Keratinocyte (primary cell): ENCODE measurements at regions not wholly inside any gene's neighbourhood (a gene's known extent, or its start where the extent isn't known, plus 50 kb on each side); places are given as distances from the start of the nearest gene placed in this dataset.

Experiments used
- DNase-seq: peaks from one replicate; pipeline ENCODE4 v3.0.0-alpha.2; 2011; ENCODE audit warnings: low read depth, missing footprints, low spot score
- FAIRE-seq: peaks from 2 replicates; lab custom pipeline; 2011; peaks lifted over from hg19 to GRCh38; lab: Jason Lieb, UNC
- H2AFZ ChIP-seq: 2 replicates; pipeline ENCODE4 v1.6.0; 2012; ENCODE audit warnings: low read length, control low read depth, inconsistent platforms; ENCODE audit not compliant: control insufficient read depth
- H3K27ac ChIP-seq: 2 replicates; pipeline ENCODE4 v1.5.1; 2011; ENCODE audit warnings: low read length; ENCODE audit not compliant: control insufficient read depth, insufficient read depth
- H3K27me3 ChIP-seq: 3 replicates; pipeline ENCODE4 v1.6.0; 2011; ENCODE audit warnings: low read length; ENCODE audit not compliant: control insufficient read depth, insufficient read depth; ENCODE audit errors: extremely low read depth
- H3K36me3 ChIP-seq, 2 experiments: 2 replicates in 1 of 2; 3 replicates in 1 of 2; pipeline ENCODE4 v1.5.1; 2011; ENCODE audit warnings: low read length in 2 of 2, mild to moderate bottlenecking in 1 of 2; ENCODE audit not compliant: control insufficient read depth in 2 of 2, insufficient read depth in 2 of 2; ENCODE audit errors: extremely low read depth in 1 of 2
- H3K4me1 ChIP-seq: 3 replicates; pipeline ENCODE4 v1.5.1; 2011; ENCODE audit warnings: low read length; ENCODE audit not compliant: control insufficient read depth, insufficient read depth; ENCODE audit errors: extremely low read depth
- H3K4me2 ChIP-seq: 3 replicates; pipeline ENCODE4 v1.6.0; 2011; ENCODE audit warnings: low read depth, low read length; ENCODE audit not compliant: control insufficient read depth, insufficient read depth; ENCODE audit errors: extremely low read depth
- H3K4me3 ChIP-seq, 3 experiments: fragments of 200-600 bp in 1 of 3; sonication (generic) in 1 of 3; 2 replicates in 2 of 3; 3 replicates in 1 of 3; pipeline ENCODE4 v1.5.1; 2011 to 2016; ENCODE audit warnings: low read length in 3 of 3, mild to moderate bottlenecking in 3 of 3, control low read depth in 2 of 3, inconsistent platforms in 1 of 3, low read depth in 1 of 3, mixed read lengths in 1 of 3, mixed run types in 1 of 3, moderate library complexity in 1 of 3; ENCODE audit not compliant: control insufficient read depth in 2 of 3, insufficient read depth in 2 of 3; ENCODE audit errors: extremely low read depth in 1 of 3
- H3K79me2 ChIP-seq: 2 replicates; pipeline ENCODE4 v1.6.0; 2012; ENCODE audit warnings: low read length; ENCODE audit not compliant: control insufficient read depth, insufficient read depth
- H3K9ac ChIP-seq: 3 replicates; pipeline ENCODE4 v1.6.0; 2011; ENCODE audit warnings: low read length; ENCODE audit not compliant: control insufficient read depth, insufficient read depth; ENCODE audit errors: extremely low read depth
- H3K9me1 ChIP-seq: 3 replicates; pipeline ENCODE4 v1.6.0; 2011; ENCODE audit warnings: low read length; ENCODE audit not compliant: control insufficient read depth, insufficient read depth; ENCODE audit errors: extremely low read depth
- H3K9me3 ChIP-seq: 2 replicates; pipeline ENCODE4 v1.5.1; 2012; ENCODE audit warnings: low read depth, low read length; ENCODE audit not compliant: control insufficient read depth
- H4K20me1 ChIP-seq: 3 replicates; pipeline ENCODE4 v1.6.0; 2011; ENCODE audit warnings: low read length; ENCODE audit not compliant: control insufficient read depth, insufficient read depth; ENCODE audit errors: extremely low read depth
- EZH2 ChIP-seq: IDR thresholded peaks from one replicate; pipeline ENCODE4 v1.6.1; 2012; ENCODE audit warnings: inconsistent platforms, mild to moderate bottlenecking, low read length, moderate library complexity
- dilution Hi-C: fragments of 300-500 bp; cut with MboI; formaldehyde crosslinking; loops from one replicate; pipeline ENCODE4 v1.7.0; 2020; ENCODE audit warnings: low sequenced_read_pairs; ENCODE audit not compliant: extremely low pct_ligation_motif_present
- TF ChIP-seq, protein P1 (sequence below), 3 experiments: IDR thresholded peaks in 1 of 3; conservative IDR thresholded peaks in 1 of 3; optimal IDR thresholded peaks in 1 of 3; 2 replicates in 2 of 3; 3 replicates in 1 of 3; pipeline versions ENCODE3 to v1.5.1; 2011; ENCODE audit warnings: low read length in 3 of 3, mild to moderate bottlenecking in 3 of 3, moderate library complexity in 2 of 3, control low read depth in 1 of 3, inconsistent platforms in 1 of 3; ENCODE audit not compliant: insufficient read depth in 2 of 3; ENCODE audit errors: extremely low read depth in 1 of 3

DNA sequence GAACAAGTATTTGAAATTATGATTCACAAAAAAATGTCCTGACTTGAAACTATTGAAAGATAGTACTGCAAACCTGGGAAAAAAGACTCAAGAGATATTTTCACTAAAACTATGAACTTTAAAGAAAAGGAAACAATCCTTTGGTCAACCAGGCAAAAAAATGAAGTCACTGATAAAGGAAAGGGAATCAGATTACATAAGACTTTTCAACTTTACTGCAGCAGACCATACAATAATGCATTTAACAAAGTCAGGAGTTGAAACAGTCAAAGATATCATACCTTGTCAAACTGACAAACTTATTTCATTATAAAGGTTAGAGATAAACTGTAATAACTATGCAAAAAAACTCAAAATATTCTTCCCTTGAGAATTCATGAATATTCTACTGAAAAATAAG, 361.6 kb downstream of the DLEU7 start:
- dilution Hi-C loops = no loop called here
- no peak for FAIRE-seq

DNA sequence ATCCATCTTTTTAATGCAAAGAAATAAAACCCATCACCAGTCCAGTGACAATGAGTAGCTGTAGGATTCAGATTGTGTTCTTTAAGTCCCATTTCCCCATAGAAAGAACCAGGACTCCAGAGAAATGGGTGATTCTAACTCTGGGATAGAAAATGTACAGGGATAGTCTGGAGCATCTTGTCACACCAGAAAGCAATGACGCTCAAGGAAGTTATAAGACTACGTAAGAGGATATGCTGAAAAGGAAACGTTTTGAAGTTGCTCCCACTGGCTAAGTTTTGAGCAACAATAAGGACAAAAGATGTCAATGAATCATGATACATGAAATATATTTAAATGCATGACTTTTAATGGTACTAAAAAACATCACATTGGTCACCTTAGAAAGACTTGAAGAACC, 360.1 kb downstream of the DLEU7 start:
- Histone ChIP-seq H3K9me1 (no peaks in the 10 kb centered on the region), H3K4me1 (no peaks in the 10 kb centered on the region), H2AFZ (no peak overlapping the region), H3K4me3 (no peak overlapping the region), H3K79me2 (no peaks in the 10 kb centered on the region), H3K36me3 (no peaks in the 10 kb centered on the region), H3K27ac (no peak overlapping the region), H3K27me3 (no peaks in the 10 kb centered on the region), H4K20me1 (no peaks in the 10 kb centered on the region), H3K4me2 (no peak overlapping the region), H3K9me3 (no peaks in the 10 kb centered on the region), H3K9ac (no peak overlapping the region)
- dilution Hi-C loops = no loop called here
- DNase-seq (no peak), FAIRE-seq (no peak)
- TF ChIP-seq, protein P1, sequence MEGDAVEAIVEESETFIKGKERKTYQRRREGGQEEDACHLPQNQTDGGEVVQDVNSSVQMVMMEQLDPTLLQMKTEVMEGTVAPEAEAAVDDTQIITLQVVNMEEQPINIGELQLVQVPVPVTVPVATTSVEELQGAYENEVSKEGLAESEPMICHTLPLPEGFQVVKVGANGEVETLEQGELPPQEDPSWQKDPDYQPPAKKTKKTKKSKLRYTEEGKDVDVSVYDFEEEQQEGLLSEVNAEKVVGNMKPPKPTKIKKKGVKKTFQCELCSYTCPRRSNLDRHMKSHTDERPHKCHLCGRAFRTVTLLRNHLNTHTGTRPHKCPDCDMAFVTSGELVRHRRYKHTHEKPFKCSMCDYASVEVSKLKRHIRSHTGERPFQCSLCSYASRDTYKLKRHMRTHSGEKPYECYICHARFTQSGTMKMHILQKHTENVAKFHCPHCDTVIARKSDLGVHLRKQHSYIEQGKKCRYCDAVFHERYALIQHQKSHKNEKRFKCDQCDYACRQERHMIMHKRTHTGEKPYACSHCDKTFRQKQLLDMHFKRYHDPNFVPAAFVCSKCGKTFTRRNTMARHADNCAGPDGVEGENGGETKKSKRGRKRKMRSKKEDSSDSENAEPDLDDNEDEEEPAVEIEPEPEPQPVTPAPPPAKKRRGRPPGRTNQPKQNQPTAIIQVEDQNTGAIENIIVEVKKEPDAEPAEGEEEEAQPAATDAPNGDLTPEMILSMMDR (optimal IDR thresholded peaks at IDR 0.05 in 1 of 3, IDR thresholded peaks at IDR 0.05 in 1 of 3, conservative IDR thresholded peaks at IDR 0.05 in 1 of 3; ENCODE audit: extremely low read depth in 1 of 3, insufficient read depth in 2 of 3, low read length in 3 of 3) = no peak
- TF ChIP-seq EZH2 = no peak

More for the DNA sequence above, 361.6 kb downstream of the DLEU7 start:
- Histone ChIP-seq H3K4me2 (no peak overlapping the region), H3K4me3 (no peak overlapping the region), H2AFZ (no peak overlapping the region), H3K79me2 (no peaks in the 10 kb centered on the region), H3K4me1 (no peaks in the 10 kb centered on the region), H3K9ac (no peak overlapping the region), H4K20me1 (no peaks in the 10 kb centered on the region), H3K9me1 (no peaks in the 10 kb centered on the region), H3K9me3 (no peaks in the 10 kb centered on the region), H3K27ac (no peak overlapping the region), H3K36me3 (no peaks in the 10 kb centered on the region), H3K27me3 (no peaks in the 10 kb centered on the region)
- DNase-seq = no peak
- TF ChIP-seq, protein P1 (optimal IDR thresholded peaks at IDR 0.05 in 1 of 3, IDR thresholded peaks at IDR 0.05 in 1 of 3, conservative IDR thresholded peaks at IDR 0.05 in 1 of 3; ENCODE audit: extremely low read depth in 1 of 3, insufficient read depth in 2 of 3, low read length in 3 of 3) = no peak
- TF ChIP-seq EZH2 = no peak
